K562 (cell line): ENCODE measurements at regions not wholly inside any gene's neighbourhood (a gene's known extent, or its start where the extent isn't known, plus 50 kb on each side); places are given as distances from the start of the nearest gene placed in this dataset.

Experiments
- ATAC-seq: fragments of 200-7000 bp; cut with Tn5 transposase; 3 replicates; pipeline ENCODE4 v1.9.1; 2020; ENCODE audit warnings: moderate library complexity
- BruUV-seq: library from RNA; stranded (reverse); fragments of 400-500 nt; replicated peaks from 2 replicates; lab custom pipeline; 2021; lab: Mats Ljungman, UMichigan
- CTCF ChIA-PET: fragments of 300-600 bp; formaldehyde crosslinking; extraction: SDS; loops from one replicate; lab custom pipeline; 2021; ENCODE audit warnings: low intra/inter-chr PET ratio; lab: Yijun Ruan, JAX
- POLR2A ChIA-PET: fragments of 300-600, 350-650 bp; sonication (Branson Sonifier 250); formaldehyde crosslinking; extraction: SDS; loops from one replicate; lab custom pipeline; 2021; ENCODE audit warnings: antibody characterized with exemption, inconsistent platforms; lab: Yijun Ruan, JAX
- DNase-seq, 4 experiments: peaks; one replicate each; pipeline versions ENCODE4 v3.0.0 to v3.0.0-alpha.2; 2011 to 2018; ENCODE audit warnings: low spot score in 3 of 4, mixed read lengths in 3 of 4; ENCODE audit errors: extremely low read depth in 1 of 4
- FAIRE-seq: peaks from 2 replicates; lab custom pipeline; 2011; peaks lifted over from hg19 to GRCh38; lab: Jason Lieb, UNC
- H2AFZ ChIP-seq: 2 replicates; pipeline ENCODE4 v1.6.0; 2011; ENCODE audit warnings: low read depth, low read length, control low read depth, inconsistent platforms
- H3K27ac ChIP-seq: fragments of 200-600 bp; 3 replicates; pipeline ENCODE4 v1.8.0; 2011; ENCODE audit warnings: low read depth, mild to moderate bottlenecking, control low read depth, inconsistent platforms, low read length, moderate library complexity, mixed read lengths; ENCODE audit errors: extremely low read depth
- H3K27me3 ChIP-seq, 2 experiments: fragments of 300-600 bp in 1 of 2; 2 replicates in 1 of 2; 3 replicates in 1 of 2; pipeline versions ENCODE4 v1.6.0 to v1.8.0; 2011; ENCODE audit warnings: inconsistent platforms in 2 of 2, low read length in 2 of 2, mild to moderate bottlenecking in 1 of 2, mixed read lengths in 1 of 2, moderate library complexity in 1 of 2; ENCODE audit not compliant: control insufficient read depth in 2 of 2, insufficient read depth in 2 of 2
- H3K36me3 ChIP-seq: fragments of 300-600 bp; 3 replicates; pipeline ENCODE4 v1.8.0; 2011; ENCODE audit warnings: mild to moderate bottlenecking, low read length, inconsistent platforms; ENCODE audit not compliant: control insufficient read depth, insufficient read depth
- H3K4me1 ChIP-seq, 2 experiments: fragments of 200-600 bp in 1 of 2; replicated peaks in 1 of 2; 2 replicates in 1 of 2; 3 replicates in 1 of 2; pipeline versions ENCODE4 v1.5.1 to v1.8.0; 2011; ENCODE audit warnings: inconsistent platforms in 2 of 2, low read length in 2 of 2, mild to moderate bottlenecking in 1 of 2, mixed read lengths in 1 of 2, moderate library complexity in 1 of 2; ENCODE audit not compliant: control insufficient read depth in 2 of 2, insufficient read depth in 2 of 2
- H3K4me2 ChIP-seq: 2 replicates; pipeline ENCODE4 v1.6.1; 2011; ENCODE audit warnings: low read length, control low read depth, inconsistent platforms, mixed read lengths; ENCODE audit not compliant: insufficient read depth
- H3K4me3 ChIP-seq: fragments of 200-600 bp; sonication (generic), shearing (Covaris generic); 2 replicates; pipeline ENCODE4 v1.5.1; 2016; ENCODE audit warnings: control low read depth, inconsistent platforms
- H3K79me2 ChIP-seq: fragments of 200-600 bp; 3 replicates; pipeline ENCODE4 v1.8.0; 2011; ENCODE audit warnings: low read length, inconsistent platforms; ENCODE audit not compliant: control insufficient read depth, insufficient read depth
- H3K9ac ChIP-seq, 2 experiments: 2 replicates each; pipeline versions ENCODE4 v1.6.0 to v1.6.1; 2011; ENCODE audit warnings: low read depth in 2 of 2, low read length in 2 of 2, control low read depth in 1 of 2, inconsistent platforms in 1 of 2, mild to moderate bottlenecking in 1 of 2, mixed read lengths in 1 of 2; ENCODE audit not compliant: insufficient read depth in 1 of 2
- H3K9me1 ChIP-seq: one replicate; pipeline ENCODE4 v1.6.0; 2011; ENCODE audit warnings: inconsistent platforms, mild to moderate bottlenecking, low read length, moderate library complexity; ENCODE audit not compliant: control insufficient read depth, insufficient read depth
- H3K9me3 ChIP-seq: replicated peaks from 2 replicates; pipeline ENCODE4 v1.5.1; 2011; ENCODE audit warnings: low read depth, low read length, inconsistent platforms; ENCODE audit not compliant: control insufficient read depth, insufficient read depth
- H4K20me1 ChIP-seq: replicated peaks from 2 replicates; pipeline ENCODE4 v1.6.1; 2011; ENCODE audit warnings: low read length, inconsistent platforms, mixed read lengths; ENCODE audit not compliant: control insufficient read depth, insufficient read depth
- RAD21 ChIP-seq, 2 experiments: fragments of 250-450 bp in 1 of 2; fragments of 450-650 bp in 1 of 2; sonication (Bioruptor Pico) in 1 of 2; formaldehyde crosslinking in 1 of 2; IDR thresholded peaks in 1 of 2; conservative IDR thresholded peaks in 1 of 2; 2 replicates each; pipeline versions ENCODE4 v1.4.0 to v1.8.0; 2020 to 2022; ENCODE audit warnings: mild to moderate bottlenecking in 2 of 2, moderate library complexity in 1 of 2
- RFX7 ChIP-seq: fragments of 250-450 bp; sonication (Bioruptor Pico); IDR thresholded peaks from 2 replicates; pipeline ENCODE4 v1.5.1; 2021; ENCODE audit warnings: mild to moderate bottlenecking
- WGBS: fragments of 100-300 bp; shearing (Covaris generic); methylation state at CpG from one replicate; pipeline ENCODE4 v1.1.6; 2016; ENCODE audit warnings: low coverage, mixed read lengths; ENCODE audit not compliant: insufficient coverage; ENCODE audit errors: missing lambda C conversion rate; 5-methylcytosine and 5-hydroxymethylcytosine counted together
- in situ Hi-C: fragments of 300-500 bp; cut with MboI; formaldehyde crosslinking; loops from 4 replicates; pipeline ENCODE4 v1.15.0; 2018; ENCODE audit warnings: inconsistent platforms, mixed read lengths
- intact Hi-C: fragments of 100-400 bp; cut with micrococcal nuclease; formaldehyde crosslinking; loops from 2 replicates; pipeline ENCODE4 v1.14.2; 2022
- TF ChIP-seq, protein P1 (sequence below), 3 experiments: IDR thresholded peaks in 2 of 3; conservative IDR thresholded peaks in 1 of 3; 2 replicates each; pipeline ENCODE4 v1.5.1; 2011 to 2012; ENCODE audit warnings: low read length in 3 of 3, mild to moderate bottlenecking in 3 of 3, control low read depth in 2 of 3, improper control_type of control experiment in 1 of 3, inconsistent platforms in 1 of 3, low read depth in 1 of 3, mixed read lengths in 1 of 3, moderate library complexity in 1 of 3; ENCODE audit not compliant: insufficient read depth in 2 of 3

DNA sequence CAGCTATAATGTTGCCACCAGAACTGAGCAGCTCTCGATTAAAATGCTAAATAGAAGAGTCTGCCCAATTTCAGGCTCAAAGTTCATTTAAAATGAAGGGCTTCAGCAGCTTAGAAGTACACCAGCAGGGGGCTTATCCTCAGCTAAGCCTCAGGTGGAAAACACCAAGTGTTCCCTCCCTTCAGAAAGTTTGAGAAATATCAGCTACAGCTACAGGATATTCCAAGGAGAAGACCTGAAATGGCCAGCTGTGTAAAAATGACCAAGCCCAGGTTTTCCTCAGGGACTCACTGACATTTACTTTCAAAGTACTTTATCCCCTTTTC lies 395.4 kb downstream of the DTWD2 start:
- no TSS peak for BruUV-seq
- H3K4me3 ChIP-seq, result no peak overlapping the region
- no peak overlapping the region for H3K27ac ChIP-seq
- H3K36me3 ChIP-seq, result no peaks in the 10 kb centered on the region
- no peak overlapping the region for H2AFZ ChIP-seq
- no peaks in the 10 kb centered on the region; the same call in 1 of the 2 replicates for H3K9me3 ChIP-seq
- POLR2A ChIA-PET, result no interaction called here
- TF ChIP-seq RFX7 (CRISPR knock-in tag), result no peak
- TF ChIP-seq RAD21 (CRISPR knock-in tag; conservative IDR thresholded peaks at IDR 0.05 in 1 of 2, IDR thresholded peaks at IDR 0.05 in 1 of 2), result peak in 1 of 2 experiments; percentile 19; a peak in 2 of 4 replicates
- TF ChIP-seq, protein P1, sequence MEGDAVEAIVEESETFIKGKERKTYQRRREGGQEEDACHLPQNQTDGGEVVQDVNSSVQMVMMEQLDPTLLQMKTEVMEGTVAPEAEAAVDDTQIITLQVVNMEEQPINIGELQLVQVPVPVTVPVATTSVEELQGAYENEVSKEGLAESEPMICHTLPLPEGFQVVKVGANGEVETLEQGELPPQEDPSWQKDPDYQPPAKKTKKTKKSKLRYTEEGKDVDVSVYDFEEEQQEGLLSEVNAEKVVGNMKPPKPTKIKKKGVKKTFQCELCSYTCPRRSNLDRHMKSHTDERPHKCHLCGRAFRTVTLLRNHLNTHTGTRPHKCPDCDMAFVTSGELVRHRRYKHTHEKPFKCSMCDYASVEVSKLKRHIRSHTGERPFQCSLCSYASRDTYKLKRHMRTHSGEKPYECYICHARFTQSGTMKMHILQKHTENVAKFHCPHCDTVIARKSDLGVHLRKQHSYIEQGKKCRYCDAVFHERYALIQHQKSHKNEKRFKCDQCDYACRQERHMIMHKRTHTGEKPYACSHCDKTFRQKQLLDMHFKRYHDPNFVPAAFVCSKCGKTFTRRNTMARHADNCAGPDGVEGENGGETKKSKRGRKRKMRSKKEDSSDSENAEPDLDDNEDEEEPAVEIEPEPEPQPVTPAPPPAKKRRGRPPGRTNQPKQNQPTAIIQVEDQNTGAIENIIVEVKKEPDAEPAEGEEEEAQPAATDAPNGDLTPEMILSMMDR (IDR thresholded peaks at IDR 0.05 in 2 of 3, conservative IDR thresholded peaks at IDR 0.05 in 1 of 3; ENCODE audit: insufficient read depth in 2 of 3, low read depth in 1 of 3, low read length in 3 of 3), result peak in 1 of 3 experiments; percentile 9; a peak in 1 of 6 replicates
- H3K9ac ChIP-seq, result no peak overlapping the region
- in situ Hi-C loops (no loop called here), intact Hi-C loops (no loop called here)
- ATAC-seq (no peak), FAIRE-seq (no peak), DNase-seq (no peak)
- H3K4me1 ChIP-seq, result no peaks in the 10 kb centered on the region
- WGBS, result 0% methylated on average over 1 of the region's 1 CpG
- H4K20me1 ChIP-seq, result no peaks in the 10 kb centered on the region
- no peaks in the 10 kb centered on the region for H3K9me1 ChIP-seq
- H3K27me3 ChIP-seq, result no peaks in the 10 kb centered on the region
- CTCF ChIA-PET, result no interaction called here
- H3K79me2 ChIP-seq, result no peaks in the 10 kb centered on the region
- no peak overlapping the region for H3K4me2 ChIP-seq
